CD4-positive, alpha-beta T cell treated with Interleukin-15 for 1 hour (primary cell): ENCODE measurements at regions not wholly inside any gene's neighbourhood (a gene's known extent, or its start where the extent isn't known, plus 50 kb on each side); places are given as distances from the start of the nearest gene placed in this dataset.
A peak's percentile ranks its signal among the peaks of the same experiment; 100 is the strongest.

Source experiments
- DNase-seq: peaks from one replicate; pipeline ENCODE4 v3.0.0-alpha.2; 2020

DNA sequence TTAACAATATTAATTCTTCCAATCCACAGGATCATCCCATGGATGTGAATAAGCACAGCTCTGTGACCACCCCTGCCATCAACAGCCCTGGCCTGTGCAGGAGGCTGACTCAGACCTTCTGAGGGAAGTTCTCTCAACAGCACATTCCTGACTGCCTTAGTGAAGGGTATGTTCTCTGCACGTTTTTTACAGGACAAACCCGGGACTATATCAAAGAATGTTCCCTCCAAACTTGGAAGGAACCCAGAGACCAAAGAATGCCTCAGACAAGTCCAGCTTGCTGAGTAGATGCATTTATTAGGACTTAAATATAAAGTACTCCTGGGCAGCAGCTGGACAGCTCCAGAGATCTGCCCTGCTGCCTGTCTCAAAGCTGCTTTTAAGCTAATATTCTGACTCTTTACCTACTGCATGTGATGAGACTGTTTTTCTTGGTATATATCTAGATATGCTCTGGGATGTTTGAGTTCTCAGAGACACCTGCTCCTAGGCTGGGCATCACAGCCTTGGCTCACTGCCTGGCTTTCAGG is 1127.8 kb upstream of the PRKX start:
- DNase-seq: no peak

DNA sequence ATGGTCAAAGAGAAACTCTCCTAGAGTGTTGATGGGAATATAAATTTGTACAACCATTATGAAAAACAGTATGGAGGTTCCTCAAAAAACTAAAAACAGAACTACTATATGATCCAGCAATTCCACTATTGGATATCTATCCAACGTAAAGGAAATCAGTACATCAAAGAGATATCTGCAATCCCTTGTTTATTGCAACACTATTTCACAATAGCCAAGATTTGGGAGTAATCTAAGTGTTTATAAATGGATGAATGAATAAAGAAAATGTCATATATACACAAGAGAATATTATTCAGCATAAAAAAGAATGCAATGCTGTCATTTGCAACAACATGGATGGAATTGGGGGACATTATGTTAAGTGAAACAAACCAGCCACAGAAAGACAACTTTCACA is 1118.1 kb upstream of the PRKX start:
- no peak for DNase-seq

DNA sequence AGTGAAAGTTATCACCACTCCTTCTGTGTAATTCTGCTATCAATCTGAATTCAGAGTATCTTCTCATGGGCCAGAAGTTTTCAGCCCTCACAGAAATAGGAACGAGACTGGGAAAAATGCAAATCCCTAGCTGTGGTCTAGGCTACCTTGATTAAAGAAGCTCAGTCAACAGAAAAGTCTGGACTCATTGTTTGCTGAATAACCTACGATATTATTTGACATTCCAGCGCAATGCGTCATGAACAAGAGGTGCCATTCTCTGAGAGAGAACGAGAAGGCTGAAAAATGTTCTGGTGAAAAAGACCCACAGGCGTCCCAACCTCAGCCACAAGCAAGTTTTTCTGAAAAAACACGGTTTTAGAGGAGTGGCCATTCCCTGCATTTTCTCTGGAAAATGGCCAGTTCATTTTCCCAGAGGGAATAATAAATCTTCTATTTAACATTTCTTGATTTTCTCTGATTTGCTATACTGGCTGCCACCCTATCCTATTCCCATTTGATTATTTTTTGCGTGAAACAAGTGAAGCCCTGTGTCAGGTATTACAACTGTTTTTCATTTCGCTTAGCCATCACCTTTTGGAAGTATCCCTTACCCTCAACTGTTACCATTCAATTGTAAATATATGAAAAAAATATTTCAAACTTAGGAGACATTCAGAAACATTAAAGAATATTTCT is 1117.6 kb upstream of the PRKX start:
- no peak for DNase-seq

DNA sequence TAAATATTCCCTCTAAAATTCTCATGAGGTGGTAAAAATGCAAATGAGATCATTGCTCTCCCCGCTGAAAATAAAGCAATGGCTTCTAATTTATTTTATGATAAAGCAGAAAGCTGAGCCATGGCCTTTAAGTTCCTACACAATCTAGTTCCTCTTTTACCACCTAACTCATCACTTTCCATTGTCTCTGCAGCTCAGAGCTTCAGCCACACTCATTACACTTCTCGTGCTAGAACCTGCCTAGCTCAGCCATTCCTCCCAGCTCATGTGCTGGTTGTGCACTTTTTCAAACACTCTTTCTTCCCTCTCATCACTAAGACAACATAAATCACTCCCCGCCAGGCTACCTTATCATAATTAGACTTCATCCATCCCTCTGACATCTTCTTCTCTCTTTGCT is 1112.1 kb upstream of the PRKX start:
- no peak for DNase-seq

DNA sequence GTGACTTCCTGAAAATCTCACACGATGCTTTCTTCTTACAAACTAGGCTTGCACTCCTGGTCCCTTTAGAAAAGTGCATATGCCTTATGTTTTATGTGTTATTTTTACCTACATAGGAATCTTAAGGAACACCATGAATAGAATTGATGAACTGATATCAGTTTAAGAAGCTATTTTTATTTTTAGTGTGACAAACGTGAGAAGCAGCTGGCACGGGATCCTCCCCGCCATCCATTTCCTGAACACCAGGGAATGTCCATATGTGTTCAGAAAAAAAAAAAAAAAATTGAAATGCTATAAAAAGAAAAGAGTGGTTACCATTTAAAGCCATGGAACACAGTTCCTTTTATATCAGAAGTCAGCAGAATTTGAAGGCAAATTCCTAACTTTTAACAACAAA is 1096.1 kb upstream of the PRKX start:
- no peak for DNase-seq

DNA sequence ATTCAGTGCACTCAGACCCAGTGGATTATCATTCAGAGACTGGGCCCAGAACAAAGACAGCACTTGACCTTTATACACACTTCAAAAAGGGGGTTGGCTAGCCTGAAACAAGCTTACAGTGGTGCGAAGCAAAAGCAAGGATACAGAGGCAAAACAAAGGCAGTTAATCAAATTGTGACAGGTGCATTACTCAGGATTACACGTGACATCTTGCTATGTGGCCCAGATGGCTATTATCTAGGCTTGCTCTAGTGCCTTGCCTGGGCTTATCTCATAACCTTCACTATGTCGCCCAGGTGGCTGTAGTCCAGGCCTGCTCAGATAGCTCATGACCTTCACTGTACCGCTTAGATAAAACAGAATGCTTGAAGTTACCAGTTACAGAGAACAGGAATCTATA is 1092.1 kb upstream of the PRKX start:
- DNase-seq: no peak

DNA sequence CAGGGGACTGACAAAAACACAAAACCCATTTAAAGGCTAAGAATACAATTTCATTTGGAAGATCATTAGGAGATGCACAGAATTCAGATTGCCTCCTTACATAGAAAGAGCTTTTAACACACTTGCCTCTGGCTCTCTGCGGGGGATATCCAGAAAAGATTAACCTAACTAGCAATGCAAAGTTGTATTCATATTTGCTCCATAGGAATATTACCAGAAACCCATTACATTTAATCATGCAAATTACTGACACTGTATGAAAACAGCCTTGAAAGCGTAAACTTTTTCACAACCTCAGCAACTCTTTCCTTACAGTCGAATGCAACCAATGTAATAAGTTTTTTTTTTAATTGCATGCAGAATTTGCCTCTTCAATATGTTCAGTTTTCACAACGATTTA is 1087.3 kb upstream of the PRKX start:
- no peak for DNase-seq

DNA sequence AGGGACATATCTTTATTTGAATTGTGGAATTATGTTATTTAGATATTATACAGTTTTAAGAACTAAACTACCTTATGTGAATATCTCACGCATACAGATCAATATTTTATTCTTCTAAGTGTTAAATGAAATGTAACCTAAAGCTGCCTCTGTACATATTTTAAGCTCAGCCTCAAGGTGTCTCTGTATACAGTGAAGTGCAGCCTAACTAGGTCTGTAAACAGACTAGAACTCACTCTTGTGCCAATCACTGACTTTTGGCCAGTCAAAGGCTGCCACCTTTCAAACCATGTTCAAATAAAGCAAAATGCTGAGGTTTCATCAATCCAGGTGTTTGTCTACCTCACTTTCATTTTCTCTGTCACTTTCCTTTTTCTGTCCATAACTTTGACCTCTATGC is 1074.5 kb upstream of the PRKX start:
- no peak for DNase-seq

DNA sequence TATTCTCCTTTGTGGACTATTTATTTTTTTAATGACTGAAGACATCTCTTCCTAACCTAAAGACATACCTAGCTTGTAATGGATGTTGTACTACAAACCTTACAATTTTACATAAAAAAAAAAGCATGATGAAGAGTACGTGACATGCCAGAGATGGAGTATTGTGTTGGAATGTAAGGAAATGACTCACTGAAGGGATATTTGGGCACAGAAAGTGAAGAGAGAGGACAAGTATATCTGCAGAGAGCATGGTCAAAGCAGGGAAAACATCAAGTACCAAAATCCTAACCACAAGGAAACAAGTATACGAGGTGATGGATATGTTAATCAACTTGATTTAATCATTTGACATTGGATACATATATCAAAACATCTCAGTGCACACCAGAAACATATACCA is 1051.4 kb upstream of the PRKX start:
- no peak for DNase-seq

DNA sequence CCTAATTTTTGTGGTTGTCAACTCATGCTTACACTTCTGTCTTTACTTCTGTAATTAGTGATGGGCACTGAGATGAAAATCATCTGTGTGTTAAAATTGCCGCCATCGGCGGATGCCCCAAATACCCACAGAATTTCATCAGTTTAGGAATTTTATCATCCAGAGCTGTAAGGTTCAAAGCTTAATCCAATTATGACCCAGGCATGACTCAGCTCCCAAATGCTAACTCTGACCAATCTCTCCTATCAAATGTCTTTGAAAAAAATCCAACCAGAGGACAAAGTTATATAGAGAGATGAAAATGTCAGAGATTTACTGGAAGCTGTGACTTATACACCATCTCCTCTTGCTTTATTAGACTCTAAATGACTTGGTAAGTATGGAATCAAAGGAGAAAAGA is 1048.7 kb upstream of the PRKX start:
- no peak for DNase-seq

DNA sequence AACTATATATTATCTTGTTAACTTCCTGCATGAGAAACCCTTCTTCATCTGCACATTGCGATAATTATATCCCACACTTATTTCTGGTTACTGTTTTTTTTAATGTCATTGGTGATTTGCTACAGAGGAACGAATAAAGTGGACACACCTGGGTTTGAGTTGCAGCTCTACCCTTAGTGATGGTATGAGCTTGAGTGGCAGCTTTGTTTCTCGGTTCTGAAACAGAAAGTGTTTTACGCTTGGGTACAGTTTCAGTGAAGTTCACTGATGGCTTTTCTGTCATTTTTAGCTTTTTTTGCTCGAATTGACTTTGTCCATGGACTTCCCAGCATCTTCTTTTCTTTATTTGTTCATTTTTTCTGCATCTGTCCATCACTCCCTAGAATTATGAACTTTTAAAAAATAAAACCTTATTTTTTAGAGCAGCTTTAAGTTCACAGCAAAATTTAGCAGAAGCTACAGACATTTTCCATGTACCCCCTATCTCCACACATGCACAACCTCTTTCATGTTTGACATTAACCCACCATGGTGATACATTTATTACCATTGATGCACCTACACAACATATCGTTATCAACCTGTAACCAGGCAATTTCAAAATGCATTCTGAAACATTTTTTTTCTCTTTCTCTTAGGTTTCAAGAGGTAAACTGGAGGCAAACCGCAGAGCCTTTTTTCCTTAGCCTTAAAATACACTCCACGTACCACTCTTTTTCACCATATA is 1041.6 kb upstream of the PRKX start:
- DNase-seq: no peak

DNA sequence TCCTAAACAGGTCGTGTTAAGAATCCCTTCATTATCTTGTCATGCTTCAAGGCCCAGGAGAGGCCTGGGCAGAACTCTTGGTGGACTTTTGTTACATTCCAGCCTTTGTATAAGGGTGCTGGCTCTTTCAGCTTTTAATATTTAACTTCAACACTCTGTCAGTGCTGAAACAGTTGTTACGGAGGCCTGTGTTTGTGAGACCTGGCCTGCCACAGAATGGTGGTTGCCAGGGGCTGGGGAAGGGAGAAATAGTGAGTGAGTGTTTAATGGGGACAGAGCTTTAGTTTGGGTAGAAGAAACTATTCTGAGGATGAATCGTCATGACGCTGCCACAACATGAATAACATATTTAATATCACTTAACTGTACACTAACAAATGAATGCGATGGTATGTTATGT is 1027.6 kb upstream of the PRKX start:
- DNase-seq: no peak

DNA sequence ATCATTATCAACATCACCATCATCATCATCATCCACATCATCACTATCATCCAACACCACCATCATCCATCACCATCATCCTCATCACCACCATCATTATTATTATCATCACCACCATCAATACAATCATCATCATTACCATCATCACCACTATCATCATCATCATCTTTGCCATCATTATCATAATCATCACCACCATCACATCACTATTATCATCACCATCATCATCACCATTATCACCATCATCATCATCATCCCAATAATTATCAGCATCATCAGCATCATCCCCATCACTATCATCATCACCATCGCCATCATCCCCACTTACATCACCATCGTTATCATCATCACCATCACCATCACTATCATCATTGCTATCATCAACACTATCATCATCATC is 1021.9 kb upstream of the PRKX start:
- DNase-seq: no peak

DNA sequence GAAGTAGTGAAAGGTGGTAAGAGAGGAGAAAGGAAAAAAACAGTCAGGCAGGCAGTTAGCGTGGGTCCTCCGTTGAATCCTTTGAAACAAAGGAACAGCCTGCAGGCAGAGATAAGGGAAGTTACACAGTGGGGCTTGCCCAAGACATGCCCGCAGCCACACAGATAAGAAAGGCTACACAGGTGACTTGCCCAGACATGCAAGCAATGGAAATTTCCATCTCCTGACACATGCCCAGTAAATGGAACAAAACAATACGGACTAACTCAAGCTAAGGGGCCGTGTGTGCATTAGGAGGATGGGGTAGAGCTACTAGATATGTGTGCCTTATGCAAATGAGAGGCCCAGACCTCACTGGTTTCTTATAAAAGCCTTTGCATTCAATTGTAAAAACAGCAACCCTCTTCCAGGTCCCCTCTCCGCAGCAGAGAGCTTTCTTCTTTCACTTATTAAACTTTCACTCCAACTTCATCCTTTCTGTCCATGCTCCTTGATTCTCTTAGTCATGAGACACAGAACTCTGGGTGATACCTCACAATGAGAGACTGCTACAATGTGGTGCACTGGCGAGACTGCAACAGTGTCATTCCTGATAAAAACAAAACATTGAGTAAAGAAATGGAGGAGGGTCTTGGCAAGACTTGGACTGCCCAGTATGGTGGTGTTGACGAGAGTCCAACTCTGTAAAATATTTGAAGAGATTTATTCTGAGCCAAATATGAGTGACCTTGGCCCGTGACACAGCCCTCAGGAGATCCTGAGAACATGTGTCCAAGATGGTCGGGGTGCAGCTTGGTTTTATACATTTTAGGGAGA is 997.4 kb upstream of the PRKX start:
- DNase-seq: peak; percentile 17

DNA sequence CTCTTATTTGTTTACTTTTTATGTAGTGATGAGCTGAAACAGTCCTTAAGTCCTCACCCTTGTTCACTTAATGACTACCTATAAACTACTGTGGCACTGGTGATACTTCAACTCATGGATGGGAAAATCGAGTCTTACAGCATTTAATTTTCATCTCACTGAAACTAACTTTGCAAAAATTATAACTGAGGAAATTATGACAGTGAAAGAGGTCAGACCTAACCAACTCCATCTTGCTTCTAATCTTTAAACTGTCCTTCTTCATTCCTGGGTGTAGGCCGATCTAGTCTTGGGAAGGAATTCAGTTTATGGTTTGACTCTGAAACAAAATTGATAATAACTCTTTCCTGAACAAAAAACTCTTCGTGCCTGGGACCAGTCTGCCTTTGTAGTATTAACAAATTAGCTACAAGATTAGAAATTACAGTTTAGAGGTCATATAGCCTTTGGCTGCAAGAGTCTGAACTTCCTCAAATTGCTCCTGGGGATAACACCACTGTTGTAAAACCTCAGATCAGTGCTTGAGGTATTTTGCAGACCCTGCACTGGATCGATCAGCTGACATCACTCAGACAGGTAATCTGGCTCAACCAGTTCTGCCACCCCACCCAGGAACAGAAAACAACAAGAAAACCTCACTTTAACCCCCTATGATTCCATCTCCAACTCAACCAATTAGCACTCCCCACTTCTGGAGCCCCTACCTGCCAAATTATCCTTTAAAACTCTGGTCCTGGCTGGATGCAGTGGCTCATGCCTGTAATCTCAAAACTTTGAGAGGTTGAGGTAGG is 995.7 kb upstream of the PRKX start:
- DNase-seq: no peak

DNA sequence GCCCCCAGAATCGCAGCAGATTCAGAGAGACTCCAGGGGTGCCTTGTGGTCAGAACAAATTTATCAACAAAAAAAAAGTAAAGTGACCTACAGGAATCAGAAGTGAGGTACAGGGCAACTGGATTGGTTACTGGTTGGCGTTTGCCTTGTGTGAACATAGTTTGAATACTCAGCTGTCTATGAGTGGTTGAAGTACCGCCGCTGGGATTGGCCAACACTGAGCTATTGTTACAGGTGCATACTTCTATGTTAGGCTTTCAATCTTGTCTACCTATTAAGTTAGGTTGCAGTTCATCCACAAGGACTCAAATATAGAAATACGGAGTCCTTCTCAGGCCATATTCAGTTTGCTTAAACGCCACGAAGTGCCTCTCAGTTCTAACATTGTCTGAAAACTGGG is 993.5 kb upstream of the PRKX start:
- DNase-seq: no peak

DNA sequence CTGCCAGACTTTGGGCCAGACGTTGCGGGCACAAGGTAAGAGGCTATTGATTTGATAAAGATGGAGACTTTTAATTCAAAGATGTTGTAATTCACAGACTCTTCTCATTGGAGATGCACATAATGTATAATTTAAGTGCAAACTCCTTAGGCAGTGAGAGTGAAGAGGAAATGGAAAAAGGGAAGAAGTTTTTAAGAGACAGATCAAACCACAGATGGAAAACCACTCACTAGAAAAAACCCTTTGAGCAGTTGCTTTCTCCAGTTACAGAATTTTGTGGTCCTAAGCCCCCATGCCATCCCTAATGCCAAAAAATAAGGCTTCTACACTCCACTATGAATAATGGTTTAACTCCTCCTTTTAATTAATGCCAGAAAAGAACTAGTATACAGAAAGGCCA is 977.1 kb upstream of the PRKX start:
- DNase-seq: no peak

DNA sequence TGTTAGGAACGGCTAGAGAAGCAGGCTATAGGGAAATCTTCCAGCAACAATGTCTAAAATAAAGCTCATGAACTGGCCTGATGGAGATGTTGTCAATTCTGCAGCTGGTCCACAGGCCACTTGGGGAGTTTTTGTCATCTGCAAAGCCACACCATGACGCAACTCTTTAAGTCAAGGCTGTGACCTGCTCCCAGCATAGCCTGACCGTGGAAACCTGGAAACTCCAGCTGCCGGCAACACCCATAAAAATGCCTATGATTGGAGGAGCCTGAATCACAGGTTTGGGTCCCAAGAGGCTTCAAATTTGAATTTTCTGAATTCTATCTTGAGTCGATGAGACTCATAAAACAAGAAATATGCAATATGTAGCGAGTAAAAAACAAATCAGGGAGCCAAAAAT is 969.2 kb upstream of the PRKX start:
- DNase-seq: no peak

DNA sequence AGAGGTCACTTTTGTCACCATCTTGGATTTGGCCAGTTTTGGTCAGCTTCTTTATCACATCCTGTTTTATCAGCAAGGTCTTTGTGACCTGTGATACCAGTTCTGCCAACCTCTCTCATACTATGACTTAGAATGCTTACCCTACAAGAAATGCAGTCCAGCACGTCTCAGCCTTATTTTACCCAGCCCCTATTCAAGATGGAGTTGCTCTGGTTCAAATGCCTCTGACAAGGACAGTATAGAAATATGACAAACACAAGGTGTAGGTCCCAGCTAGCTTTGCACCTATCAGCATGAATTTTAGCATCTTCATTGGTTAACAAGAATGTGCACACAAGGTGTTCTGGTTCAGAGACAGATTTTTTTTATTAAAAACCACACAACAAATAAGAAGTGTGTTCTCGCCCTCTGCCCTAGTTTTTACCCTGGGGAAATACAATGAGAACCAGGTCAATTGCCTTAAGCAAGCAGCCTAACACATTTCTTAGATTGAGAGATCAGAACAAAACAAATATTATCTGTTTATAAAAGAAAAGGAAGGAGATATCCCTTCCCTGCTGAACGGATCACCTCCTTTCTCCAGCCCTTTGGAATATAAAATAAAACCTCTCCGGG is 962.3 kb upstream of the PRKX start:
- no peak for DNase-seq

DNA sequence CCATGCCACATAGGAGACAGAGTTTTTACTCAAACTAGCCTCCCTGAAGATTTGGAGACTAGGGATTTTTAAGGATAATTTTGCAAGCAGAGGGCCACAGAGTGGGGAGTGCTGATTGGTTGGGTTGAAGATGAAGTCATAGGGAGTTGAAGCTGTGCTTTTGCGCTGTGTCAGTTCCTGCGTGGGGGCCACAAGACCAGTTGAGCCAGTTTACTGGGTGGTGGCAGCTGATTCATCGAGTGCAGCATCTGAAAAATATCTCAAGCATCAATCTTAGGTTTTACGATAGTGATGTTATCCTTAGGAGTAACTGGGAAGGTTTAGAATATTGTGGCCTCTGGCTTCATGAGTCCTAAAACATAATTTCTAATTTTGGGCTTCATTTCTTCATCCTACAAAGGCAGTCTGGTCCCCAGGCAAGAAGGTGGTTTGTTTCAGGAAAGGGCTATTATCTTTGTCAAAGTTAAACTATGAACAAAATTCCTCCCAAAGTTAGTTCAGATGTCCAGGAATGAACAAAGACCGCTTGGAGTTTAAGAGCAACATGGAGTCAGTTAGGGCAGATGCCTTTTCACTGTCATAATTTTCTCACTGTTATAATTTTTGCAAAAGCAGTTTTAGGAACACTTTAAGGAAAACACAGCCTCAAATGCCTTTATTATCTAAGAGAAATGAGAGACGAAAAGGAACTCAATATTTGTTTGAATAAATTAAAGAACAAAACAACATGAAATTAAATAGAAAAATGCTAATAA is 960.8 kb upstream of the PRKX start:
- DNase-seq: no peak

DNA sequence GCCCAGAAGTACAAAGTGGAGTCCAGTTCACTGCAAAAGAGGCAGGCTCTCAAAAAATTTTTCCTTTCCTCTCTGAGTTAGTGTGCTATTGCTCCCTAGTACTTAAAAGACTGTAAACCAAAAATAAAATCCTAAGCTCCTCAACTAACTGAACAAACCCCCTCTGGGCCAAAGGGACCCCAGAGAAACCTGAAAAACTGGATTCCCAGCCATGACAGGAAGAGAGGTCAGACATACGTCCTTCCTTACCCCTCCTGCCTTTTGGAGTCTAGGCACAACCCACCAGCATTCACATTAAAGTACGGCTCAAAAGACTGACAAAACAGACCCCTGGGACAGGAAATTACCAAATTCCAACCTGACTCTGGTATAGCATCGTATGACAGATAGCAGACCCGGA is 957.9 kb upstream of the PRKX start:
- DNase-seq: no peak

DNA sequence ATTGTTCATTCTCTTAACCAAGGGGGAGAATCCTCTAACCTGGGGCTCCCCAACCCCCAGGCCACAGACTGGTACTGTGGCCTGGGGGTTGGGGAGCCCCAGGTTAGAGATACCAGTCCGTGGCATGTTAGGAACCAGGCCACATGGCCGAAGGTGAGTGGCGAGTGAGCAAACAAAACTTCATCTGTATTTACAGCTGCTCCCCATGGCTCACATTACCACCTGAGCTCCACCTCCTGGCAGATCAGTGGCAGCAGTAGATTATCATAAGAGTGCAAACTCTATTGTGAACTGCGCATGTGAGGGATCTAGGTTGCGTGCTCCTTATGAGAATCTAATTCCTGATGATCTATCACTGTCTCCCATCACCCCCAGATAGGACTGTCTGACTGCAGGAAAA is 957.2 kb upstream of the PRKX start:
- DNase-seq: no peak
